Hypothalamus (tissue), 51 donors: ENCODE measurements at regions not wholly inside any gene's neighbourhood (a gene's known extent, or its start where the extent isn't known, plus 50 kb on each side); places are given as distances from the start of the nearest gene placed in this dataset.

Source experiments
- DNase-seq, 51 donors: peaks; one replicate each; lab custom pipeline; 2025; lab: John Stamatoyannopoulos, UW

- DNase-seq = peak in 49 of 51 donors; percentile 4 to 84 (median 60)
Observed at GRCh38 chrX:65034668-65035445, 58.6 kb upstream of the ZC4H2 start, which contains the start of gene ZC3H12B. Gene ZC3H12B (plus strand): TSS chrX:65034826.

GRCh38 chrX:65034292-65034667 is 58.0 kb upstream of the ZC4H2 start:
- DNase-seq = no peak
